AG04450 (cell line): ENCODE measurements at regions not wholly inside any gene's neighbourhood (a gene's known extent, or its start where the extent isn't known, plus 50 kb on each side); places are given as distances from the start of the nearest gene placed in this dataset.
A peak's percentile ranks its signal among the peaks of the same experiment; 100 is the strongest.

Experiments used
- CTCF ChIA-PET: fragments of 300-600, 350-600 bp; formaldehyde crosslinking; extraction: SDS; loops from one replicate; lab custom pipeline; 2022; ENCODE audit warnings: antibody characterized with exemption, inconsistent platforms; lab: Charles Lee
- POLR2A ChIA-PET: fragments of 350-600 bp; formaldehyde crosslinking; extraction: SDS; loops from one replicate; lab custom pipeline; 2021; ENCODE audit warnings: antibody characterized with exemption, inconsistent platforms; lab: Yijun Ruan, JAX
- DNase-seq: peaks from one replicate; pipeline ENCODE4 v3.0.0-alpha.2; 2011; ENCODE audit warnings: low read depth, low spot score
- H3K27ac ChIP-seq: one replicate; pipeline ENCODE4 v1.5.1; 2012; ENCODE audit warnings: low read depth, low read length, control low read depth
- H3K27me3 ChIP-seq: one replicate; pipeline ENCODE4 v1.6.0; 2012; ENCODE audit warnings: low read length; ENCODE audit not compliant: control insufficient read depth, insufficient read depth
- H3K4me3 ChIP-seq: 2 replicates; pipeline ENCODE4 v1.5.1; 2011; ENCODE audit warnings: mild to moderate bottlenecking, low read depth, low read length, control low read depth
- H3K9me3 ChIP-seq: 2 replicates; pipeline ENCODE4 v1.5.1; 2012; ENCODE audit warnings: low read length; ENCODE audit not compliant: control insufficient read depth, insufficient read depth
- CTCF ChIP-seq: IDR thresholded peaks from 2 replicates; pipeline ENCODE4 v1.5.1; 2011; ENCODE audit warnings: low read depth, low read length, control low read depth, inconsistent platforms

GRCh38 chr4:77413766-77414165 is 191.9 kb upstream of the CXCL13 start:
- TF ChIP-seq CTCF: no peak
- Histone ChIP-seq H3K27ac (no peak overlapping the region), H3K9me3 (no peaks in the 10 kb centered on the region), H3K4me3 (no peak overlapping the region), H3K27me3 (peaks cover 5% of the 10 kb centered on the region)
- POLR2A ChIA-PET: no interaction called here
- CTCF ChIA-PET: interaction anchor here (1.2 kb wide), 1 partner anchor 188 kb away, joined by 3 read pairs; no protein-coding TSS in a partner anchor
- DNase-seq: no peak

GRCh38 chr4:77415689-77416088 is 189.9 kb upstream of the CXCL13 start:
- no peak for TF ChIP-seq CTCF
- Histone ChIP-seq H3K4me3 (no peak overlapping the region), H3K27ac (no peak overlapping the region), H3K9me3 (no peaks in the 10 kb centered on the region), H3K27me3 (peaks cover 5% of the 10 kb centered on the region)
- POLR2A ChIA-PET: no interaction called here
- DNase-seq: no peak
- CTCF ChIA-PET: no interaction called here

- no peak overlapping the region for H3K27ac ChIP-seq
- H3K4me3 ChIP-seq: no peak overlapping the region
- DNase-seq: no peak
- peaks cover under 1% of the 10 kb centered on the region for H3K27me3 ChIP-seq
- TF ChIP-seq CTCF: peak; percentile 19; the same call in 1 of the 2 replicates
- POLR2A ChIA-PET: no interaction called here
- H3K9me3 ChIP-seq: no peaks in the 10 kb centered on the region
- CTCF ChIA-PET: interaction anchor here (0.8 kb wide), 1 partner anchor 183 kb away, joined by 3 read pairs; no protein-coding TSS in a partner anchor
These were observed 187.3 kb upstream of the CXCL13 start for GRCh38 chr4:77418333-77418732.

GRCh38 chr4:77430847-77431246 is 174.8 kb upstream of the CXCL13 start:
- POLR2A ChIA-PET: no interaction called here
- H3K4me3 ChIP-seq: no peak overlapping the region
- DNase-seq: no peak
- no peaks in the 10 kb centered on the region for H3K27me3 ChIP-seq
- no peak overlapping the region for H3K27ac ChIP-seq
- CTCF ChIA-PET: no interaction called here
- TF ChIP-seq CTCF: no peak
- H3K9me3 ChIP-seq: no peaks in the 10 kb centered on the region

- CTCF ChIA-PET: no interaction called here
- no peak for DNase-seq
- TF ChIP-seq CTCF: no peak
- POLR2A ChIA-PET: no interaction called here
- Histone ChIP-seq H3K27ac (no peak overlapping the region), H3K9me3 (no peaks in the 10 kb centered on the region), H3K27me3 (no peaks in the 10 kb centered on the region), H3K4me3 (no peak overlapping the region)
These were observed 174.1 kb upstream of the CXCL13 start for GRCh38 chr4:77431546-77431945.
